ENCODE measurements at regions not wholly inside any gene's neighbourhood (a gene's known extent, or its start where the extent isn't known, plus 50 kb on each side); places are given as distances from the start of the nearest gene placed in this dataset.

DNA sequence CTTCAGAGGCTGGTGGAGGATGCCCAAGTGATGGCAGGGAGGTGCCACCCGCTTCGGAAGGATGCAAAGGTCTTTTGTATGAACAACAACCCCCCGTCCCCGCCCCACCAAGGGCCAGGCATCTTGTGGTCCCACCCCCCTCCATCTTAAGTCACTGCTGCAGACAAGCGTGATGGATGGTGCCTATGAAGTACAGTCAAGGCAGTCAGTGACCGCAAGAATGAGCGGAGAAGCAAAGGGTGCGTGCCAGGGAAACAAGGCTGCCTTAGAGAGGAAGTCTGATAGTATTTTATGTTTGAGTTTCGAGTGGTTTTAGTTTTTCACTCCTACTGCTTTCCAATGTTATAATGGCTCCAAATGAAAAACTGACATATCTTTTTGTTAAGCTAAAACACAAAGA, 68.7 kb upstream of the GPM6B start:
- H3K4me3 ChIP-seq (ENCODE audit: low read depth, low read length): no peak overlapping the region
- TF ChIP-seq, protein P1, sequence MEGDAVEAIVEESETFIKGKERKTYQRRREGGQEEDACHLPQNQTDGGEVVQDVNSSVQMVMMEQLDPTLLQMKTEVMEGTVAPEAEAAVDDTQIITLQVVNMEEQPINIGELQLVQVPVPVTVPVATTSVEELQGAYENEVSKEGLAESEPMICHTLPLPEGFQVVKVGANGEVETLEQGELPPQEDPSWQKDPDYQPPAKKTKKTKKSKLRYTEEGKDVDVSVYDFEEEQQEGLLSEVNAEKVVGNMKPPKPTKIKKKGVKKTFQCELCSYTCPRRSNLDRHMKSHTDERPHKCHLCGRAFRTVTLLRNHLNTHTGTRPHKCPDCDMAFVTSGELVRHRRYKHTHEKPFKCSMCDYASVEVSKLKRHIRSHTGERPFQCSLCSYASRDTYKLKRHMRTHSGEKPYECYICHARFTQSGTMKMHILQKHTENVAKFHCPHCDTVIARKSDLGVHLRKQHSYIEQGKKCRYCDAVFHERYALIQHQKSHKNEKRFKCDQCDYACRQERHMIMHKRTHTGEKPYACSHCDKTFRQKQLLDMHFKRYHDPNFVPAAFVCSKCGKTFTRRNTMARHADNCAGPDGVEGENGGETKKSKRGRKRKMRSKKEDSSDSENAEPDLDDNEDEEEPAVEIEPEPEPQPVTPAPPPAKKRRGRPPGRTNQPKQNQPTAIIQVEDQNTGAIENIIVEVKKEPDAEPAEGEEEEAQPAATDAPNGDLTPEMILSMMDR (IDR thresholded peaks at IDR 0.05; ENCODE audit: borderline replicate concordance, insufficient read depth, low read depth, low read length): no peak

DNA sequence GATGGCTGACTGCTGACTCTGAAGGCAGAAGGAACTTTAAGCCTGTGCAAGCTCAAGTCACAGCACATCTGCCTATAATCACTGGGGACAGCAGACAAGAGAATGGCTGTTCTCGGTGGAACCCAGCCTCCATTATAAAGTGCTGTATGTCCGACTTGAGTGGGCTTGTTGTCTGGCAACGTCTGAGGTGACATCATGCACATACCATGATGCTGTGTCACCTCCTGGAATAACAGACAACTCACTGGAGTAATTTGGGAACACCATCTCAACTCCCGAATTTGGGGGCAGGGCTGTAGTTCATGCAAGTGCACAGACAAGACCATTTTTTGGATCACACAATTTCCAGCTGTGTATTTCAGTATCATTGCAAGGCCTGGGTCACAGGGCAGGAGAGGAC, 59.8 kb upstream of the GPM6B start:
- H3K4me3 ChIP-seq (ENCODE audit: low read depth, low read length): no peak overlapping the region
- TF ChIP-seq, protein P1 (IDR thresholded peaks at IDR 0.05; ENCODE audit: borderline replicate concordance, insufficient read depth, low read depth, low read length): no peak

DNA sequence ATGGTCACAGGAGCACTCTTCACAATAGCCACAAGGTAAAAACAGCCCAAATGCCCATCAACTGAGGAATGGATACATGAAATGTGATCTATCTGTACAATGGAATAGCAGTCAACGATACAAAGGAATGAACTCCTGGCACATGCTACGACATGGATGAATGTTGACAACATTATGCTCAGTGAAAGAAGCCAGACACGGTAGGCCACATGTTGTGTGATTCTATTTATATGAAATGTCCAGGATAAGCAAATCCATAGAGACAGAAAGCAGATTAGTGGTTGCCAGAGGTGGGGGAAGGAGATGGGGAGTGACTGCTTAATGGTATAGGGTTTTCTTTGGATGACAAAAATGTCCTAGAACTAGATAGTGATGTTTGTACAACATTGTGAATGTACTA, 58.7 kb upstream of the GPM6B start:
- H3K4me3 ChIP-seq (ENCODE audit: low read depth, low read length): no peak overlapping the region
- TF ChIP-seq, protein P1 (IDR thresholded peaks at IDR 0.05; ENCODE audit: borderline replicate concordance, insufficient read depth, low read depth, low read length): no peak

DNA sequence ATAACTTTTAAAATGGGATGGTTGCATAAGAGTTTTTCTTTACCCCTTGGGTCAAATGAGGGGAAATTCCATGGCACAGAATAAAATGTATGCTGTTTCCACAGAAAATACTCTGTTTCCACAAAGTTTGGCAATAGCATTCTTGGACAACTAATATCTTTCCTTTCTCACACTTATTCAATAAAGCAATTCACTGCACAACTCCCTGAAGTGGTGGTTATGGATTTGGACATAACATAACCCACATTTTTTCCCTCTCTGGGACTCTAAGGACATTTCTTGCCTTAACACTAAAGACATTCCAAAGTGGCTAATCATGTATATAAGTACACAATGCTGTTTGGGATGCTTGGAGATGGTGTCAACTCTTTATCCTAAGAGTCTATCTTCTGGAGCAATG, 51.7 kb upstream of the GPM6B start:
- TF ChIP-seq, protein P1 (IDR thresholded peaks at IDR 0.05; ENCODE audit: borderline replicate concordance, insufficient read depth, low read depth, low read length): no peak

More for the DNA sequence above, 51.7 kb upstream of the GPM6B start:
- no peak overlapping the region for H3K4me3 ChIP-seq (ENCODE audit: low read depth, low read length)

All from GM12875 (cell line).